ENCODE measurements at regions not wholly inside any gene's neighbourhood (a gene's known extent, or its start where the extent isn't known, plus 50 kb on each side); places are given as distances from the start of the nearest gene placed in this dataset.

- no peaks in the 10 kb centered on the region for H3K36me3 Mint-ChIP-seq (ENCODE audit: low read depth)
- DNase-seq = no peak
- H3K27me3 Mint-ChIP-seq (ENCODE audit: low read depth, poor library complexity) = peaks cover 7% of the 10 kb centered on the region
- H3K27ac Mint-ChIP-seq = peak overlapping the region; percentile 34
- H3K4me1 Mint-ChIP-seq = peaks cover 78% of the 10 kb centered on the region
- H3K4me3 Mint-ChIP-seq = peak overlapping the region; percentile 19
- no peaks in the 10 kb centered on the region for H3K9me3 Mint-ChIP-seq
- TF ChIP-seq, protein P1, sequence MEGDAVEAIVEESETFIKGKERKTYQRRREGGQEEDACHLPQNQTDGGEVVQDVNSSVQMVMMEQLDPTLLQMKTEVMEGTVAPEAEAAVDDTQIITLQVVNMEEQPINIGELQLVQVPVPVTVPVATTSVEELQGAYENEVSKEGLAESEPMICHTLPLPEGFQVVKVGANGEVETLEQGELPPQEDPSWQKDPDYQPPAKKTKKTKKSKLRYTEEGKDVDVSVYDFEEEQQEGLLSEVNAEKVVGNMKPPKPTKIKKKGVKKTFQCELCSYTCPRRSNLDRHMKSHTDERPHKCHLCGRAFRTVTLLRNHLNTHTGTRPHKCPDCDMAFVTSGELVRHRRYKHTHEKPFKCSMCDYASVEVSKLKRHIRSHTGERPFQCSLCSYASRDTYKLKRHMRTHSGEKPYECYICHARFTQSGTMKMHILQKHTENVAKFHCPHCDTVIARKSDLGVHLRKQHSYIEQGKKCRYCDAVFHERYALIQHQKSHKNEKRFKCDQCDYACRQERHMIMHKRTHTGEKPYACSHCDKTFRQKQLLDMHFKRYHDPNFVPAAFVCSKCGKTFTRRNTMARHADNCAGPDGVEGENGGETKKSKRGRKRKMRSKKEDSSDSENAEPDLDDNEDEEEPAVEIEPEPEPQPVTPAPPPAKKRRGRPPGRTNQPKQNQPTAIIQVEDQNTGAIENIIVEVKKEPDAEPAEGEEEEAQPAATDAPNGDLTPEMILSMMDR (IDR thresholded peaks at IDR 0.05) = no peak
These were observed 105.5 kb upstream of the IRF2BP2 start for GRCh38 chr1:234715252-234716014.

- Mint-ChIP-seq H3K36me3 (ENCODE audit: low read depth) (no peaks in the 10 kb centered on the region), H3K27me3 (ENCODE audit: low read depth, poor library complexity) (peaks cover 4% of the 10 kb centered on the region), H3K4me3 (no peak overlapping the region), H3K9me3 (no peaks in the 10 kb centered on the region), H3K27ac (peak overlapping the region; percentile 24), H3K4me1 (peaks cover 78% of the 10 kb centered on the region)
- DNase-seq = no peak
- TF ChIP-seq, protein P1 (IDR thresholded peaks at IDR 0.05) = no peak
These were observed 103.9 kb upstream of the IRF2BP2 start for GRCh38 chr1:234713859-234714258.

DNA sequence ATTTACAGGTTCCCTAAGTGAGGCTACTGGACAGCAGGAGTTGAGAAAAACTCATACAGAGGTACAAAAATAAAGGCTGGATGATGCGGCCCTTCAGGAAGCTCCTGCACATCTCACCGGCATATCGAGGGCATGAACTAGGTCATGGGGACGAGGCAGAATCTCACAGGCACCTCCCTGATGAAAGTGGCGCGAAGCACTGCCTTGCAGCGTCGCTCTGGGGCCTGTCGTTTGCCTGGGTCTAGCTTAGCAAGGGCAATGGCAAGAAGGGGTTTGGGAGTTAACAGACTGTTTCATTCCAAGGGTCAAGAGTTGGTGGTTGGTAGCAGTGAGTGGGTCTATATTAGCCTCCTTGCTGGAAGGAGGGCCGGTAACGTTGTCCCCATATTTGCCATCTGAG is 103.5 kb upstream of the IRF2BP2 start:
- H3K27ac Mint-ChIP-seq = no peak overlapping the region
- H3K4me3 Mint-ChIP-seq = no peak overlapping the region
- no peak for DNase-seq
- no peaks in the 10 kb centered on the region for H3K36me3 Mint-ChIP-seq (ENCODE audit: low read depth)
- TF ChIP-seq, protein P1 (IDR thresholded peaks at IDR 0.05) = no peak
- H3K9me3 Mint-ChIP-seq = no peaks in the 10 kb centered on the region
- peaks cover 4% of the 10 kb centered on the region for H3K27me3 Mint-ChIP-seq (ENCODE audit: low read depth, poor library complexity)
- peaks cover 77% of the 10 kb centered on the region for H3K4me1 Mint-ChIP-seq

DNA sequence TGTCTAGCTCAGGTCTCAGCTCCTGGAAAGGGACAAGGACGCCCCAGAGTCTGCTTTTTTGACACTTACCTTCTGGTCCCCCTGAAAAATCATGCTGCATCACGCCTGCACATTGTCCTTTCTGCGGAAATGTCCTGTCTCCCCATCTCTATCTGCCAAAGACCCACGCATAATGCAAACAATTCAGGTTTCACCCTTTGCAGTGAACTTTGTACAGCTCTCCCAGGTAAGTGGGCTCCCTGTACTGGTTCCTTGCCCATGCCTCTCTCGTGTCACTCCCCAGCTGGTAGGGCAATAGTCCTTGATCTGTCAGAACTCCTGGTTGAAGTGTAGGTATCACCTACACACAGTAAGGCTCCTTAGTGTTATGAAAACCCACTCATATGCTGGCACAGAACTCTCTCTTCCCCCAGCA is 102.9 kb upstream of the IRF2BP2 start:
- Mint-ChIP-seq H3K36me3 (ENCODE audit: low read depth) (no peaks in the 10 kb centered on the region), H3K4me1 (peaks cover 76% of the 10 kb centered on the region), H3K9me3 (no peaks in the 10 kb centered on the region), H3K27me3 (ENCODE audit: low read depth, poor library complexity) (peaks cover 4% of the 10 kb centered on the region), H3K4me3 (no peak overlapping the region), H3K27ac (peak overlapping the region; percentile 64)
- TF ChIP-seq, protein P1 (IDR thresholded peaks at IDR 0.05) = no peak
- no peak for DNase-seq

- Mint-ChIP-seq H3K4me1 (peaks cover 61% of the 10 kb centered on the region), H3K27ac (peak overlapping the region; percentile 14), H3K9me3 (no peaks in the 10 kb centered on the region), H3K27me3 (ENCODE audit: low read depth, poor library complexity) (peaks cover 5% of the 10 kb centered on the region), H3K36me3 (ENCODE audit: low read depth) (no peaks in the 10 kb centered on the region), H3K4me3 (no peak overlapping the region)
- no peak for DNase-seq
- TF ChIP-seq, protein P1 (IDR thresholded peaks at IDR 0.05) = no peak
These were observed 101.2 kb upstream of the IRF2BP2 start for GRCh38 chr1:234710936-234711724.

All from nephron progenitor cell (in vitro differentiated cells).